Liver (tissue), 3 donors: ENCODE measurements at regions not wholly inside any gene's neighbourhood (a gene's known extent, or its start where the extent isn't known, plus 50 kb on each side); places are given as distances from the start of the nearest gene placed in this dataset.

Experiments
- ATF3 ChIP-seq: IDR thresholded peaks from 2 replicates; pipeline ENCODE4 v1.6.1; 2016; ENCODE audit warnings: antibody characterized with exemption
- CTCF ChIP-seq: fragments of 150-350 bp; IDR thresholded peaks from 2 replicates; pipeline ENCODE4 v1.5.1; 2017; ENCODE audit warnings: improper control_type of control experiment, low read depth, low read length; ENCODE audit not compliant: missing input control
- GABPA ChIP-seq, 2 donors: IDR thresholded peaks in 1 of 2; conservative IDR thresholded peaks in 1 of 2; 2 replicates each; pipeline ENCODE4 v1.6.1; 2016; ENCODE audit warnings: antibody characterized with exemption in 2 of 2, mild to moderate bottlenecking in 1 of 2, moderate library complexity in 1 of 2
- HNF4A ChIP-seq, 2 donors: conservative IDR thresholded peaks; 2 replicates each; pipeline ENCODE4 v1.6.1; 2016; ENCODE audit warnings: antibody characterized with exemption in 2 of 2, mild to moderate bottlenecking in 2 of 2
- HNF4G ChIP-seq: IDR thresholded peaks from 2 replicates; pipeline ENCODE4 v1.6.1; 2016; ENCODE audit warnings: antibody characterized with exemption
- JUND ChIP-seq, 2 donors: IDR thresholded peaks; 2 replicates each; pipeline ENCODE4 v1.6.1; 2016; ENCODE audit warnings: antibody characterized with exemption in 2 of 2
- MAX ChIP-seq: IDR thresholded peaks from 2 replicates; pipeline ENCODE4 v1.6.1; 2016; ENCODE audit warnings: antibody characterized with exemption
- NR2F2 ChIP-seq: IDR thresholded peaks from 2 replicates; pipeline ENCODE4 v1.6.1; 2016; ENCODE audit warnings: antibody characterized with exemption
- RAD21 ChIP-seq, 2 donors: IDR thresholded peaks; 2 replicates each; pipeline ENCODE4 v1.6.1; 2016; ENCODE audit warnings: antibody characterized with exemption in 2 of 2, mild to moderate bottlenecking in 2 of 2
- REST ChIP-seq: IDR thresholded peaks from 2 replicates; pipeline ENCODE4 v1.6.1; 2016; ENCODE audit warnings: antibody characterized with exemption, mild to moderate bottlenecking
- RXRA ChIP-seq, 2 donors: IDR thresholded peaks; 2 replicates each; pipeline ENCODE4 v1.6.1; 2017 to 2018; ENCODE audit warnings: antibody characterized with exemption in 2 of 2, mild to moderate bottlenecking in 1 of 2
- SP1 ChIP-seq: IDR thresholded peaks from 2 replicates; pipeline ENCODE4 v1.6.1; 2018; ENCODE audit warnings: antibody characterized with exemption, mild to moderate bottlenecking
- YY1 ChIP-seq: IDR thresholded peaks from 2 replicates; pipeline ENCODE4 v1.6.1; 2016; ENCODE audit warnings: antibody characterized with exemption, mild to moderate bottlenecking
- ZBTB33 ChIP-seq: IDR thresholded peaks from 2 replicates; pipeline ENCODE4 v1.6.1; 2016; ENCODE audit warnings: antibody characterized with exemption
- donor health status: healthy.
- donor health status: healthy.

- TF ChIP-seq GABPA (IDR thresholded peaks at IDR 0.05 in 1 of 2, conservative IDR thresholded peaks at IDR 0.05 in 1 of 2) = no peak
- no peak for TF ChIP-seq MAX
- TF ChIP-seq CTCF = no peak
- TF ChIP-seq HNF4G = no peak
- no peak for TF ChIP-seq NR2F2
- TF ChIP-seq ZBTB33 = no peak
- TF ChIP-seq YY1 = no peak
- no peak for TF ChIP-seq RAD21 (IDR thresholded peaks at IDR 0.05)
- no peak for TF ChIP-seq RXRA (IDR thresholded peaks at IDR 0.05)
- no peak for TF ChIP-seq REST
- no peak for TF ChIP-seq HNF4A (conservative IDR thresholded peaks at IDR 0.05)
- no peak for TF ChIP-seq JUND (IDR thresholded peaks at IDR 0.05)
- TF ChIP-seq SP1 = no peak
- TF ChIP-seq ATF3 = no peak
Measured at GRCh38 chr3:72395776-72396311, 452.4 kb downstream of the SHQ1 start.
